ENCODE measurements at regions not wholly inside any gene's neighbourhood (a gene's known extent, or its start where the extent isn't known, plus 50 kb on each side); places are given as distances from the start of the nearest gene placed in this dataset.

DNA sequence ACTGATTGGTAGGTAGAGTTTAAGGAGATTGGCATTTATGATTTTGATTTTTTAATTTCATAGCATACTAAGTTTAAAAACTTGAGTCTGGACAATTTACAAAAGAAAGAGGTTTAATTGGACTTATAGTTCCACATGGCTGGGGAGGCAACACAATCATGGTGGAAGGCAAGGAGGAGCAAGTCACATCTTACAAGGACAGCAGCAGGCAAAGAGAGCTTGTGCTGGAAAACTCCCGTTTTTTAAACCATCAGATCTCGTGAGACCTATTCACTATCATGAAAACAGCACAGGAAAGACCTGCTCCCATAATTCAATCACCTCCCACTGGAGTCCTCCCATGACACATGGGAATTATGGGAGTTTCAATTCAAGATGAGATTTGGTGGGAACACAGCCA, 630.9 kb upstream of the NR2F2 start:
- TF ChIP-seq SP4 (IDR thresholded peaks at IDR 0.05; ENCODE audit: low read length) (no peak), CREB1 (IDR thresholded peaks at IDR 0.05) (no peak)

All from H1 (cell line).